Skeletal muscle tissue (tissue), 3 donors: ENCODE measurements at regions not wholly inside any gene's neighbourhood (a gene's known extent, or its start where the extent isn't known, plus 50 kb on each side); places are given as distances from the start of the nearest gene placed in this dataset.

Experiments
- H3K27ac ChIP-seq: one replicate; pipeline ENCODE4 v1.7.0; 2013; ENCODE audit warnings: mild to moderate bottlenecking, low read depth, low read length, inconsistent platforms
- H3K27me3 ChIP-seq, 3 donors: one replicate each; pipeline ENCODE4 v1.7.0; 2013; ENCODE audit warnings: low read length in 3 of 3; ENCODE audit not compliant: control insufficient read depth in 3 of 3, insufficient read depth in 3 of 3
- H3K36me3 ChIP-seq, 3 donors: one replicate each; pipeline ENCODE4 v1.7.0; 2013; ENCODE audit warnings: low read length in 3 of 3; ENCODE audit not compliant: control insufficient read depth in 3 of 3, insufficient read depth in 3 of 3
- H3K4me1 ChIP-seq, 3 donors: one replicate each; pipeline ENCODE4 v1.7.0; 2013; ENCODE audit warnings: low read length in 3 of 3, mild to moderate bottlenecking in 3 of 3; ENCODE audit not compliant: control insufficient read depth in 3 of 3, insufficient read depth in 3 of 3
- H3K4me3 ChIP-seq, 3 donors: one replicate each; pipeline ENCODE4 v1.7.0; 2013; ENCODE audit warnings: low read length in 3 of 3
- H3K9ac ChIP-seq, 3 donors: one replicate each; pipeline ENCODE4 v1.7.0; 2013; ENCODE audit warnings: low read length in 3 of 3, mild to moderate bottlenecking in 3 of 3, moderate library complexity in 2 of 3, low read depth in 1 of 3
- H3K9me3 ChIP-seq, 3 donors: one replicate each; pipeline ENCODE4 v1.7.0; 2013; ENCODE audit warnings: low read length in 3 of 3; ENCODE audit not compliant: control insufficient read depth in 3 of 3
- donor health status: Osteomylitis.

DNA sequence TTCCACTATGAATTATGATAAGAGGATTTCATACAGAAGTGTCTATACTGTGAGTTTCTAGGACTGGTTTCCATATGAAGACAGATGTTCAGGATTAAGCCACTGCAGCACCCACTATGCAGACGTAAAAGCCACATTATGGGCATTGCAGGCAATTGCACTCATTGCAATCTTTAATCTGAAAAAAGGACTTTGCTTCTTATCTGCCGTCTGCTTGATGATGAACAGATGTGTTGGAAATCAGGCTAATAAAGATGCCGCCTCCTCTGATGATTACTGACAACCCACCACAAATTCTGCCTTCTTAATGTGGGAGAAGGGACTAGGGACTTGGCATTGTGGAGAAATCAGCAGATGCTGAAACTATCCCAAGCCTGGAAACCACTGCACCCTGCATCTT lies 276.9 kb downstream of the IRF8 start:
- Histone ChIP-seq H3K9me3 (peaks cover 0 to 5% (median 0%) of the 10 kb centered on the region in 3 donors), H3K27me3 (peaks cover 4 to 32% (median 9%) of the 10 kb centered on the region in 3 donors), H3K27ac (no peak overlapping the region)

GRCh38 chr16:86176462-86176861 lies 277.5 kb downstream of the IRF8 start:
- Histone ChIP-seq H3K9ac (no peak overlapping the region), H3K9me3 (peaks cover 2 to 5% (median 3%) of the 10 kb centered on the region in 3 donors), H3K4me1 (no peaks in the 10 kb centered on the region), H3K4me3 (no peak overlapping the region), H3K27ac (no peak overlapping the region), H3K27me3 (peaks cover 4 to 29% (median 9%) of the 10 kb centered on the region in 3 donors), H3K36me3 (no peaks in the 10 kb centered on the region)

More for the DNA sequence above, 276.9 kb downstream of the IRF8 start:
- H3K4me3 ChIP-seq, result no peak overlapping the region
- H3K9ac ChIP-seq, result no peak overlapping the region
- no peaks in the 10 kb centered on the region for H3K36me3 ChIP-seq
- H3K4me1 ChIP-seq, result no peaks in the 10 kb centered on the region

DNA sequence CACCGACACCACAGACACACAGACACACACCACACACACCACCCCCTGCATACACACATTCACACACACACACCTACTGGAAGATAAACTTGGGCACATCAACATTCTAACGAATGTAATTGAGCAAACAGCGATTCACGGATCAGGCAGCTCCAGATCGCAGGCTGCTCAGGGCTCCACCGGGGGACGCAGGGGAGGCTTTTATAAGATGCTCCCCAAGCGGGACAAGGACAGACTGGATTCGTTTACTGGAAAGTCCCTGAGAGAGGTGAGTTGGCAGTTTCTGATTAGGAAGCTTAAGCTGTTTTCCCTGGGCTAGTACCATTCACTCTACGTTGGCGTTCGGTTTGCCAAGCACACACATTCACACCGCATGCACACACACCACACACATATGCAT lies 281.3 kb downstream of the IRF8 start:
- Histone ChIP-seq H3K27ac (no peak overlapping the region), H3K9ac (no peak overlapping the region), H3K9me3 (peaks cover 2 to 5% (median 3%) of the 10 kb centered on the region in 3 donors), H3K27me3 (peaks cover 0 to 16% (median 6%) of the 10 kb centered on the region in 3 donors), H3K4me3 (no peak overlapping the region), H3K36me3 (no peaks in the 10 kb centered on the region), H3K4me1 (no peaks in the 10 kb centered on the region)

DNA sequence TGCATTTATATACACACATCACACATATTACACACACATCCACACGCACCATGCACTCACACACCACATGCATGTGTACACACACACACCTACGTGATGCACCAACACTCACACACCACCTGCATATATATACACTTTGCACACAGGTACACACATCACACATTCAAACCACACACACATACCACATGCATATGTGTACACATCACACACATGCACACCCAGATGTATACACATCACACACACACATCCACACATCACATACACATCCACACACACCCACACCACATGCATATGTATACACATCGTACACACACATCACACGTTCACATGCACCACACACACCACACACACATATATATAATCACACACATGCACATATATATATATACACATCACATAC lies 281.8 kb downstream of the IRF8 start:
- no peaks in the 10 kb centered on the region for H3K36me3 ChIP-seq
- no peaks in the 10 kb centered on the region for H3K4me1 ChIP-seq
- peaks cover 2 to 5% (median 3%) of the 10 kb centered on the region in 3 donors for H3K9me3 ChIP-seq
- no peak overlapping the region for H3K27ac ChIP-seq
- no peak overlapping the region for H3K4me3 ChIP-seq
- no peak overlapping the region for H3K9ac ChIP-seq
- H3K27me3 ChIP-seq, result peaks cover 0 to 19% (median 11%) of the 10 kb centered on the region in 3 donors

- H3K9ac ChIP-seq, result no peak overlapping the region
- no peaks in the 10 kb centered on the region for H3K4me1 ChIP-seq
- no peak overlapping the region for H3K27ac ChIP-seq
- peaks cover 2 to 5% (median 3%) of the 10 kb centered on the region in 3 donors for H3K9me3 ChIP-seq
- no peak overlapping the region for H3K4me3 ChIP-seq
- H3K27me3 ChIP-seq, result peaks cover 0 to 15% (median 12%) of the 10 kb centered on the region in 3 donors
- no peaks in the 10 kb centered on the region for H3K36me3 ChIP-seq
Observed at GRCh38 chr16:86181526-86181925, 282.6 kb downstream of the IRF8 start.

- no peaks in the 10 kb centered on the region for H3K36me3 ChIP-seq
- H3K4me1 ChIP-seq, result no peaks in the 10 kb centered on the region
- no peak overlapping the region for H3K4me3 ChIP-seq
- H3K27me3 ChIP-seq, result peaks cover 15 to 23% (median 17%) of the 10 kb centered on the region in 3 donors
- no peak overlapping the region for H3K9ac ChIP-seq
- no peak overlapping the region for H3K27ac ChIP-seq
- peaks cover 0 to 3% (median 2%) of the 10 kb centered on the region in 3 donors for H3K9me3 ChIP-seq
Observed at GRCh38 chr16:86184185-86184584, 285.2 kb downstream of the IRF8 start.

DNA sequence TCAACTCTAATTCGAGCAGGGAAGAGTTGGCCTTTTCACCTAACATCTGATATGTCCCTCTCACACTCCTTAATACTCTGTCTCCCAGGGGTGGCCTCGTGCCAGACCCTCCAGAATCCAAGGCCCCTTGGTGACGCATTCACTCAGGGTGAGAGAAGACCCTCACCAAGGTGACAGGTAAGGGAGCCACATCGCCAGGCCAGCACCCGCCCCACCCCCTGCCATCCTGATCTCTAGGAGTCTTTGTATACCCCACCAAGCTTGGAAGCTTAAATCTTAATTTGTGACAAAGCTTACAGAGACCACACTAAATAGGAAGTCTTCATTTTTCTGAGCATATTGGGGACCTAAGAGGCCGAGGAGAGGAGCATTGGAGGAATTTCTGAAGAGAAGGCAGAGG lies 286.1 kb downstream of the IRF8 start:
- H3K4me3 ChIP-seq, result no peak overlapping the region
- no peak overlapping the region for H3K27ac ChIP-seq
- no peak overlapping the region for H3K9ac ChIP-seq
- no peaks in the 10 kb centered on the region for H3K36me3 ChIP-seq
- peaks cover 17 to 23% (median 18%) of the 10 kb centered on the region in 3 donors for H3K27me3 ChIP-seq
- H3K4me1 ChIP-seq, result no peaks in the 10 kb centered on the region
- peaks cover 0 to 3% (median 2%) of the 10 kb centered on the region in 3 donors for H3K9me3 ChIP-seq

- Histone ChIP-seq H3K27me3 (peaks cover 18 to 31% (median 25%) of the 10 kb centered on the region in 3 donors), H3K9me3 (peaks cover 0 to 2% (median under 1%) of the 10 kb centered on the region in 3 donors), H3K36me3 (no peaks in the 10 kb centered on the region), H3K9ac (no peak overlapping the region), H3K4me1 (no peaks in the 10 kb centered on the region), H3K27ac (no peak overlapping the region), H3K4me3 (no peak overlapping the region)
Observed at GRCh38 chr16:86186313-86186712, 287.4 kb downstream of the IRF8 start.

GRCh38 chr16:86189934-86190333 lies 291.0 kb downstream of the IRF8 start:
- H3K36me3 ChIP-seq, result no peaks in the 10 kb centered on the region
- H3K4me3 ChIP-seq, result no peak overlapping the region
- H3K9ac ChIP-seq, result no peak overlapping the region
- H3K27ac ChIP-seq, result no peak overlapping the region
- H3K4me1 ChIP-seq, result no peaks in the 10 kb centered on the region
- peaks cover 34 to 47% (median 47%) of the 10 kb centered on the region in 3 donors for H3K27me3 ChIP-seq
- H3K9me3 ChIP-seq, result no peaks in the 10 kb centered on the region

DNA sequence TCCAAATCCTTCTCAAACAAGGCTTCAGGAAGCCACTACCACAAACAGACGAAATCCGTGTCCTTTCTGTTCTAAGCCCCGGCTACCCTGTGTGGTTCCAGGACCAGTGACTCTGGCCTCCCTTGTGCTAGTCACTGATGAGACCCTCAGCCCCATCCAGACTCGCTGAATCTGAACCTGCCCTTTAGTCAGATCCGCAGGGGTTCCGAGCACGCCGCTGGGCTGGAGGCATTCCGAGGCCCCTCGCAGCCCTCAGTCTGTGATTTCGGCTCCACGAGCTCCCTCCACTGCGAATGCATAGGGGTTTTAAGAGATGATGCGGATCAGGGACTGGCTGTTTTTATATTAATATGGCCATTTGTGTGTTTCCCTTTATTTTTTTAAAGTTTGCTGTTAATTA lies 292.7 kb downstream of the IRF8 start:
- Histone ChIP-seq H3K4me3 (no peak overlapping the region), H3K9ac (no peak overlapping the region), H3K9me3 (no peaks in the 10 kb centered on the region), H3K36me3 (no peaks in the 10 kb centered on the region), H3K27me3 (peaks cover 32 to 60% (median 53%) of the 10 kb centered on the region in 3 donors), H3K4me1 (no peaks in the 10 kb centered on the region), H3K27ac (no peak overlapping the region)
